Adrenal gland (tissue), 9 donors: ENCODE measurements at regions not wholly inside any gene's neighbourhood (a gene's known extent, or its start where the extent isn't known, plus 50 kb on each side); places are given as distances from the start of the nearest gene placed in this dataset.

ENCODE experiments used
- DNase-seq, 7 donors: peaks; one replicate each; pipeline ENCODE4 v3.0.0-alpha.2; 2019 to 2020
- H3K27ac ChIP-seq, 5 donors: fragments of 200-600 bp; sonication (generic) in 4 of 5; 1 replicate in 3 of 5; 2 replicates in 2 of 5; pipeline versions ENCODE4 v1.5.1 to v1.8.0; 2016 to 2020; ENCODE audit warnings: mild to moderate bottlenecking in 1 of 5
- H3K27me3 ChIP-seq: fragments of 200-600 bp; 2 replicates; pipeline ENCODE4 v1.8.0; 2021
- H3K36me3 ChIP-seq, 2 donors: fragments of 200-600 bp; replicated peaks in 1 of 2; 1 replicate in 1 of 2; 2 replicates in 1 of 2; pipeline versions ENCODE4 v1.5.1 to v1.8.0; 2018 to 2022
- H3K4me1 ChIP-seq, 2 donors: fragments of 200-600 bp; replicated peaks in 1 of 2; 1 replicate in 1 of 2; 2 replicates in 1 of 2; pipeline versions ENCODE4 v1.5.1 to v1.8.0; 2018 to 2021
- H3K4me3 ChIP-seq, 4 donors: fragments of 200-600 bp; sonication (generic) in 3 of 4; one replicate each; pipeline ENCODE4 v1.5.1; 2016 to 2018
- H3K9me3 ChIP-seq, 3 donors: fragments of 200-600 bp; sonication (generic) in 1 of 3; replicated peaks in 1 of 3; 1 replicate in 2 of 3; 2 replicates in 1 of 3; pipeline versions ENCODE4 v1.5.1 to v1.8.0; 2016 to 2021
- CTCF ChIP-seq, 6 experiments: fragments of 450-650 bp in 4 of 6; fragments of 200-600 bp in 2 of 6; sonication (generic) in 1 of 6; IDR thresholded peaks; 1 replicate in 5 of 6; 2 replicates in 1 of 6; pipeline versions ENCODE4 v1.5.1 to v1.8.0; 2016 to 2021; ENCODE audit warnings: antibody characterized with exemption in 6 of 6, mild to moderate bottlenecking in 2 of 6, moderate library complexity in 1 of 6
- POLR2A ChIP-seq, 2 donors: fragments of 450-650 bp; IDR thresholded peaks; one replicate each; pipeline ENCODE4 v1.6.1; 2017; ENCODE audit warnings: antibody characterized with exemption in 2 of 2, mild to moderate bottlenecking in 2 of 2, moderate library complexity in 1 of 2
- WGBS, 4 donors: extraction: QIAGEN DNeasy Blood & Tissue Kit in 2 of 4; methylation state at CpG; one replicate each; pipeline versions ENCODE4 v1.1.5 to v1.1.7; 2013 to 2017; 5-methylcytosine and 5-hydroxymethylcytosine counted together
- intact Hi-C, 2 donors: fragments of 100-400 bp; cut with DNase I; formaldehyde crosslinking; loops; one replicate each; pipeline versions ENCODE4 v1.14.1 to v1.15.0; 2022 to 2023
- donor health status: healthy with polysubstance abuse.
- donor health status: Bipolar disorder and iron deficiency.
- donor health status: DM: yes; HTN: yes; CAD: no.
- donor health status: DM: no; HTN: no; CAD: no.
- donor health status: DM: no; HTN: no; CAD: no.

GRCh38 chr2:9150906-9151305 is 55.7 kb upstream of the ASAP2 start:
- no peaks in the 10 kb centered on the region for H3K36me3 ChIP-seq
- H3K4me1 ChIP-seq = no peaks in the 10 kb centered on the region
- H3K9me3 ChIP-seq = no peaks in the 10 kb centered on the region
- DNase-seq = no peak
- 86 to 98% (median 91%) methylated on average over 6 to 13 of the region's 13 CpGs for WGBS, 4 donors
- TF ChIP-seq CTCF (IDR thresholded peaks at IDR 0.05) = no peak
- TF ChIP-seq POLR2A (IDR thresholded peaks at IDR 0.05) = no peak
- no peak overlapping the region for H3K4me3 ChIP-seq
- no peaks in the 10 kb centered on the region for H3K27me3 ChIP-seq
- intact Hi-C loops = no loop called here
- no peak overlapping the region for H3K27ac ChIP-seq

DNA sequence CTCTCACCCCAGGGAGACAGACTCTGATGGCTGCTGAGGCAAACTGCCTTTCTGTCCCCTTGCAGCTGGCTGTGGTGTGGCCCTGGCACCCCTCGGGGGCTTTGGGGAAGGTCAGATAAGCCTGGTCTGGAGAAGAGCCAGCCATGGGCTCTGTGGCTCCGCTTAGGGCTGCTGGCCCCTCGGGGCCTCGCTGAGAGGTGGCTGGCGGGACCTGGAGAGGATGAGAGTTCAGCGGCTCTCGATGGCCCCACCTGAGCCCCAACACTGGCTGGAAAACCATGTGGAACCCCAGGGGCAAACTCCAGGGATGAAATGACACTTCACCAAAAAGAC is 56.1 kb upstream of the ASAP2 start:
- 84 to 90% (median 84%) methylated on average over 2 to 7 of the region's 7 CpGs; no CpG with 5 or more reads in 1 of the 4 donors for WGBS, 4 donors
- intact Hi-C loops = no loop called here
- H3K4me1 ChIP-seq = no peaks in the 10 kb centered on the region
- TF ChIP-seq CTCF (IDR thresholded peaks at IDR 0.05) = no peak
- H3K27me3 ChIP-seq = no peaks in the 10 kb centered on the region
- no peak for DNase-seq
- no peaks in the 10 kb centered on the region for H3K36me3 ChIP-seq
- no peak overlapping the region for H3K4me3 ChIP-seq
- no peaks in the 10 kb centered on the region for H3K9me3 ChIP-seq
- H3K27ac ChIP-seq = no peak overlapping the region

DNA sequence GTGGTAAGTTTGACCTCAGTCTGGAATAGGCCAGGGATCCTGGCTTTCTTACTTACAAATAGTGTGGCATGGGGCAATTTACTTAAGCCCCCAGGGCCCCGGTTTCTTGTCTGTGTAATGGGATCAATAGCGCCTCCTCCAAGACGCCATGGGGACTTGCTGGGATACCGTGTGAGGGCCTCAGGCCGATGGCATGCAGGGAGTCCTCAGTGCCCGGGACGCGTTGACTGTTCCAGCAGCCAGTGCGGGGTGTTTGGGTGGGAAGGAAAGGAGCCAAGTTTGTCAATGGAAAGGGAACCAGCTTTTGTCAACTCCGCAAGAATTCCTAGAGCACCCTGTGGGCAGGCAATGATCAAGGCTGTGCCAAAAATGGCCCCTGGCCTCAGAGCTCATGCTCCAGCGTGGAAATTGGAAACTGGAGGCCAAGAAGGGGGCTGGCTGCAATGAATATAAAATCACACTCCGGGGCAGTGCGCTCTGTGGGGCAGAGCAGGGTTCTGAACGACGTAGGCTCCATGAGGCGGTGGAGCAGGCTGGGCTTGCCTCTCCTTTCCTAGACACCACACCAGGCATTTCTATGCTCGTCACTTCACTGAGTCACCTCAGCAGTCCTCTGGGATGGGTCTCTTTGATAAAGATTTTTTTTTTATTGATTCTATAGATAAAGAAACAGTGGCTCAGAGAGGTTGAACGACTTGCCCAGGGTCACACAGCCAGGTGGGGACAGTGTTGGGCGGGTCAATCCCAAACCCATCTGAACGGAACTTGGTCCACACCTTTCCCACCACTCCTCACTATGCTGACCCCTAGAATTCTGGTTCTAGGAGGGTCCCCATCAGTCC is 56.7 kb upstream of the ASAP2 start:
- Histone ChIP-seq H3K36me3 (no peaks in the 10 kb centered on the region), H3K4me1 (no peaks in the 10 kb centered on the region), H3K9me3 (no peaks in the 10 kb centered on the region), H3K27me3 (no peaks in the 10 kb centered on the region), H3K4me3 (no peak overlapping the region), H3K27ac (no peak overlapping the region)
- TF ChIP-seq POLR2A (IDR thresholded peaks at IDR 0.05) = no peak
- TF ChIP-seq CTCF (IDR thresholded peaks at IDR 0.05) = no peak
- intact Hi-C loops = loop anchor here in 1 of 2 donors (10.0 kb wide), 1 partner anchor 275 kb away; no protein-coding TSS in a partner anchor
- DNase-seq = no peak
- WGBS, 4 donors = 87 to 93% (median 89%) methylated on average over 19 to 20 of the region's 20 CpGs

DNA sequence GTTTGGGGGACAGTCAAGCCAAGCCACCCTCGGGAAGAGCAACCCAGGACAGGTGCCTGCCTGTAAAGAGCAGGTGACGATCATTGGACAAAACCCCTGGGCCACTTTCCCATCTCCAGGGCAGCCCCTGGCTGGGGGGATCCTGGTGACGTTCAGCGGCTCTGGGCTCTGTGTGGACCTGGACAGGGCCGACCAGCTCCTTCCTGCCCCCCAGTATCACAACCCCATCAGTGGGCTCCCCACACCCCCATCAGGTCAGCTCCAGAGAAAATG is 57.3 kb upstream of the ASAP2 start:
- 84 to 90% methylated on average over 5 of the region's 5 CpGs; no CpG with 5 or more reads in 2 of the 4 donors for WGBS, 4 donors
- intact Hi-C loops = loop anchor here in 1 of 2 donors (10.0 kb wide), 1 partner anchor 275 kb away; no protein-coding TSS in a partner anchor
- Histone ChIP-seq H3K4me1 (no peaks in the 10 kb centered on the region), H3K4me3 (no peak overlapping the region), H3K9me3 (no peaks in the 10 kb centered on the region), H3K27me3 (no peaks in the 10 kb centered on the region), H3K27ac (no peak overlapping the region), H3K36me3 (no peaks in the 10 kb centered on the region)
- TF ChIP-seq CTCF (IDR thresholded peaks at IDR 0.05) (no peak), POLR2A (IDR thresholded peaks at IDR 0.05) (no peak)
- DNase-seq = no peak
